A673 (cell line): ENCODE measurements at regions not wholly inside any gene's neighbourhood (a gene's known extent, or its start where the extent isn't known, plus 50 kb on each side); places are given as distances from the start of the nearest gene placed in this dataset.
"Not testable (repeated sequence)": the region's sequence is repeated elsewhere in the genome, so short reads cannot be mapped to it uniquely, and the experiment has no call there.

Experiments used
- CTCF ChIP-seq: fragments of 300-800, 200-600 bp; sonication (generic); conservative IDR thresholded peaks from 2 replicates; pipeline ENCODE4 v1.5.1; 2017; ENCODE audit warnings: low read depth, mild to moderate bottlenecking, antibody characterized with exemption, low read length, moderate library complexity, mixed read lengths
- EZH2 ChIP-seq: fragments of 200-600 bp; sonication (generic); IDR thresholded peaks from 2 replicates; pipeline ENCODE4 v1.6.1; 2017; ENCODE audit warnings: borderline replicate concordance, low read depth, mild to moderate bottlenecking, mixed read lengths, antibody characterized with exemption, low read length; ENCODE audit not compliant: poor library complexity, severe bottlenecking

- TF ChIP-seq CTCF, EZH2: not testable (repeated sequence)
These were observed 91.0 kb downstream of the OR52B4 start for GRCh38 chr11:4277225-4277624.
